Uterus (tissue), 3 donors: ENCODE measurements at regions not wholly inside any gene's neighbourhood (a gene's known extent, or its start where the extent isn't known, plus 50 kb on each side); places are given as distances from the start of the nearest gene placed in this dataset.

Experiments
- DNase-seq, 2 donors: peaks; one replicate each; pipeline ENCODE4 v3.0.0-alpha.2; 2019 to 2020
- H3K27ac ChIP-seq, 2 donors: fragments of 200-600 bp; sonication (generic); 1 replicate in 1 of 2; 2 replicates in 1 of 2; pipeline ENCODE4 v1.5.1; 2016 to 2018
- H3K27me3 ChIP-seq, 2 donors: fragments of 200-600 bp; sonication (generic); one replicate each; pipeline ENCODE4 v1.5.1; 2018 to 2019; ENCODE audit warnings: control low read depth in 1 of 2
- H3K36me3 ChIP-seq, 2 donors: fragments of 200-600 bp; sonication (generic); one replicate each; pipeline ENCODE4 v1.5.1; 2019; ENCODE audit warnings: control low read depth in 1 of 2
- H3K4me1 ChIP-seq, 2 donors: fragments of 200-600 bp; sonication (generic); one replicate each; pipeline ENCODE4 v1.5.1; 2018 to 2019; ENCODE audit warnings: control low read depth in 1 of 2
- H3K4me3 ChIP-seq, 2 donors: fragments of 200-600 bp; sonication (generic); 1 replicate in 1 of 2; 2 replicates in 1 of 2; pipeline ENCODE4 v1.5.1; 2018 to 2019; ENCODE audit warnings: mild to moderate bottlenecking in 1 of 2
- H3K9me3 ChIP-seq, 2 donors: fragments of 200-600 bp; sonication (generic); one replicate each; pipeline ENCODE4 v1.5.1; 2019; ENCODE audit warnings: control low read depth in 1 of 2
- CTCF ChIP-seq, 4 experiments: fragments of 200-600 bp in 2 of 4; fragments of 450-650 bp in 2 of 4; sonication (generic) in 2 of 4; IDR thresholded peaks; one replicate each; pipeline ENCODE4 v1.5.1; 2016 to 2019; ENCODE audit warnings: antibody characterized with exemption in 4 of 4, mild to moderate bottlenecking in 2 of 4, moderate library complexity in 1 of 4
- POLR2A ChIP-seq, 2 donors: fragments of 450-650 bp; IDR thresholded peaks; one replicate each; pipeline ENCODE4 v1.6.1; 2016; ENCODE audit warnings: antibody characterized with exemption in 2 of 2, mild to moderate bottlenecking in 1 of 2, moderate library complexity in 1 of 2
- intact Hi-C: fragments of 100-400 bp; cut with DNase I; formaldehyde crosslinking; loops from one replicate; pipeline ENCODE4 v1.15.1; 2023; ENCODE audit warnings: low total_unique reads
- donor health status: DM: yes; HTN: yes; CAD: no.

- peak overlapping the region; percentile 22 to 41 for H3K4me3 ChIP-seq
- H3K9me3 ChIP-seq = no peaks in the 10 kb centered on the region
- intact Hi-C loops = no loop called here
- H3K4me1 ChIP-seq = no peaks in the 10 kb centered on the region
- H3K36me3 ChIP-seq = no peaks in the 10 kb centered on the region
- TF ChIP-seq POLR2A (IDR thresholded peaks at IDR 0.05) (no peak), CTCF (IDR thresholded peaks at IDR 0.05) (no peak)
- no peak for DNase-seq
- H3K27ac ChIP-seq = peak overlapping the region; percentile 37 to 66
- H3K27me3 ChIP-seq = no peaks in the 10 kb centered on the region
These were observed 255.9 kb upstream of the GLI3 start for GRCh38 chr7:42492920-42493319.

GRCh38 chr7:42491106-42491505 is 254.1 kb upstream of the GLI3 start:
- H3K4me3 ChIP-seq = no peak overlapping the region
- H3K4me1 ChIP-seq = no peaks in the 10 kb centered on the region
- TF ChIP-seq CTCF (IDR thresholded peaks at IDR 0.05) = no peak
- intact Hi-C loops = no loop called here
- H3K36me3 ChIP-seq = no peaks in the 10 kb centered on the region
- no peaks in the 10 kb centered on the region for H3K9me3 ChIP-seq
- no peaks in the 10 kb centered on the region for H3K27me3 ChIP-seq
- H3K27ac ChIP-seq = no peak overlapping the region
- DNase-seq = no peak

GRCh38 chr7:42489299-42489698 is 252.3 kb upstream of the GLI3 start:
- no peak overlapping the region for H3K4me3 ChIP-seq
- no peaks in the 10 kb centered on the region for H3K36me3 ChIP-seq
- no peaks in the 10 kb centered on the region for H3K27me3 ChIP-seq
- no peak overlapping the region for H3K27ac ChIP-seq
- H3K4me1 ChIP-seq = peaks cover 0 to 4% of the 10 kb centered on the region in 2 donors
- no peaks in the 10 kb centered on the region for H3K9me3 ChIP-seq
- no peak for DNase-seq
- TF ChIP-seq CTCF (IDR thresholded peaks at IDR 0.05) = no peak
- intact Hi-C loops = no loop called here

GRCh38 chr7:42485301-42485766 is 248.3 kb upstream of the GLI3 start:
- Histone ChIP-seq H3K4me3 (no peak overlapping the region), H3K27ac (no peak overlapping the region), H3K4me1 (peaks cover 0 to 4% of the 10 kb centered on the region in 2 donors), H3K27me3 (no peaks in the 10 kb centered on the region), H3K9me3 (no peaks in the 10 kb centered on the region), H3K36me3 (no peaks in the 10 kb centered on the region)
- no peak for DNase-seq
- no peak for TF ChIP-seq CTCF (IDR thresholded peaks at IDR 0.05)
- no peak for TF ChIP-seq POLR2A (IDR thresholded peaks at IDR 0.05)
- intact Hi-C loops = no loop called here

- H3K4me3 ChIP-seq = no peak overlapping the region
- H3K4me1 ChIP-seq = peaks cover 0 to 4% of the 10 kb centered on the region in 2 donors
- no peaks in the 10 kb centered on the region for H3K36me3 ChIP-seq
- H3K27me3 ChIP-seq = no peaks in the 10 kb centered on the region
- no peak for DNase-seq
- H3K9me3 ChIP-seq = no peaks in the 10 kb centered on the region
- intact Hi-C loops = no loop called here
- H3K27ac ChIP-seq = no peak overlapping the region
- TF ChIP-seq CTCF (IDR thresholded peaks at IDR 0.05) (no peak), POLR2A (IDR thresholded peaks at IDR 0.05) (no peak)
These were observed 246.9 kb upstream of the GLI3 start for GRCh38 chr7:42483886-42484285.
